GM12878 (cell line): ENCODE measurements at regions not wholly inside any gene's neighbourhood (a gene's known extent, or its start where the extent isn't known, plus 50 kb on each side); places are given as distances from the start of the nearest gene placed in this dataset.

Source experiments
- ATAC-seq: fragments of 200-7000 bp; cut with Tn5 transposase; 3 replicates; pipeline ENCODE4 v1.9.1; 2020; ENCODE audit warnings: mild to moderate bottlenecking, moderate library complexity
- BruUV-seq: library from RNA; stranded (reverse); fragments of 400-500 nt; replicated peaks from 2 replicates; lab custom pipeline; 2021; lab: Mats Ljungman, UMichigan
- CTCF ChIA-PET: fragments of 300-600 bp; sonication (Branson Sonifier 250); formaldehyde crosslinking; extraction: SDS; loops from one replicate; lab custom pipeline; 2021; ENCODE audit warnings: inconsistent platforms; lab: Yijun Ruan, JAX
- POLR2A ChIA-PET: fragments of 350-600 bp; formaldehyde crosslinking; extraction: SDS; loops from one replicate; lab custom pipeline; 2021; ENCODE audit warnings: inconsistent platforms; lab: Charles Lee
- RAD21 ChIA-PET: fragments of 300-600 bp; sonication (Branson Sonifier 250); formaldehyde crosslinking; loops from one replicate; lab custom pipeline; 2023; ENCODE audit warnings: antibody characterized with exemption; ENCODE audit not compliant: unreplicated experiment; lab: Charles Lee
- SMC1A ChIA-PET: fragments of 300-600 bp; sonication (Branson Sonifier 250); formaldehyde crosslinking; loops from one replicate; lab custom pipeline; 2023; ENCODE audit not compliant: unreplicated experiment, uncharacterized antibody; lab: Charles Lee
- DNase-seq: peaks from one replicate; pipeline ENCODE4 v3.0.0-alpha.2; 2011; ENCODE audit warnings: low read depth, low spot score
- FAIRE-seq: peaks from 3 replicates; lab custom pipeline; 2011; peaks lifted over from hg19 to GRCh38; lab: Jason Lieb, UNC
- H2AFZ ChIP-seq: 2 replicates; pipeline ENCODE4 v1.6.0; 2011; ENCODE audit warnings: low read depth, low read length, control low read depth; ENCODE audit not compliant: control insufficient read depth
- H3K27ac ChIP-seq: 2 replicates; pipeline ENCODE4 v1.5.1; 2011; ENCODE audit warnings: control low read depth; ENCODE audit not compliant: control insufficient read depth, insufficient read depth
- H3K27me3 ChIP-seq, 2 experiments: replicated peaks in 1 of 2; 2 replicates each; pipeline versions ENCODE4 v1.6.0 to v1.6.1; 2011; ENCODE audit warnings: low read length in 1 of 2; ENCODE audit not compliant: control insufficient read depth in 2 of 2, insufficient read depth in 2 of 2
- H3K36me3 ChIP-seq, 2 experiments: 2 replicates each; pipeline ENCODE4 v1.5.1; 2011; ENCODE audit warnings: low read length in 1 of 2; ENCODE audit not compliant: control insufficient read depth in 2 of 2, insufficient read depth in 2 of 2
- H3K4me1 ChIP-seq: 2 replicates; pipeline ENCODE4 v1.6.1; 2011; ENCODE audit warnings: mild to moderate bottlenecking, low read length, moderate library complexity, mixed read lengths; ENCODE audit not compliant: control insufficient read depth, insufficient read depth
- H3K4me2 ChIP-seq: 2 replicates; pipeline ENCODE4 v1.6.0; 2011; ENCODE audit warnings: control low read depth; ENCODE audit not compliant: control insufficient read depth, insufficient read depth
- H3K4me3 ChIP-seq: fragments of 200-600 bp; sonication (generic); 2 replicates; pipeline ENCODE4 v1.5.1; 2016
- H3K79me2 ChIP-seq: 2 replicates; pipeline ENCODE4 v1.6.0; 2011; ENCODE audit warnings: low read length; ENCODE audit not compliant: control insufficient read depth, insufficient read depth
- H3K9ac ChIP-seq: 2 replicates; pipeline ENCODE4 v1.8.0; 2011; ENCODE audit warnings: low read length, control low read depth, mixed read lengths; ENCODE audit not compliant: control insufficient read depth, insufficient read depth
- H3K9me3 ChIP-seq: replicated peaks from 3 replicates; pipeline ENCODE4 v1.5.1; 2011; ENCODE audit warnings: mild to moderate bottlenecking, low read length; ENCODE audit not compliant: control insufficient read depth, insufficient read depth
- H4K20me1 ChIP-seq: 2 replicates; pipeline ENCODE4 v1.6.0; 2011; ENCODE audit not compliant: control insufficient read depth, insufficient read depth
- ASH2L ChIP-seq: fragments of 300-600, 200-600 bp; sonication (generic); IDR thresholded peaks from 2 replicates; pipeline ENCODE4 v1.6.1; 2017; ENCODE audit warnings: low read depth, mild to moderate bottlenecking, borderline replicate concordance
- CHD4 ChIP-seq: fragments of 200-600 bp; sonication (generic); IDR thresholded peaks from 2 replicates; pipeline ENCODE4 v1.6.1; 2016; ENCODE audit warnings: mild to moderate bottlenecking
- EZH2 ChIP-seq: IDR thresholded peaks from 2 replicates; pipeline ENCODE4 v1.6.1; 2012; ENCODE audit warnings: low read depth, mild to moderate bottlenecking, control low read depth, inconsistent platforms, low read length, borderline replicate concordance; ENCODE audit not compliant: control insufficient read depth
- FOXM1 ChIP-seq: IDR thresholded peaks from 2 replicates; pipeline ENCODE4 v1.6.1; 2012; ENCODE audit warnings: low read depth, mild to moderate bottlenecking, inconsistent platforms, low read length, moderate library complexity
- JUND ChIP-seq: IDR thresholded peaks from 2 replicates; pipeline ENCODE4 v1.6.1; 2012; ENCODE audit warnings: low read depth, mild to moderate bottlenecking, low read length, improper control_type of control experiment, moderate library complexity
- NFYB ChIP-seq: IDR thresholded peaks from 2 replicates; pipeline ENCODE4 v1.6.1; 2011; ENCODE audit warnings: low read depth, mild to moderate bottlenecking, low read length, improper control_type of control experiment, moderate library complexity; ENCODE audit not compliant: insufficient read depth
- RELA ChIP-seq: fragments of 450-650 bp; IDR thresholded peaks from 2 replicates; pipeline ENCODE4 v1.8.0; 2014; ENCODE audit warnings: borderline replicate concordance; ENCODE audit not compliant: partially characterized antibody
- SREBF2 ChIP-seq: IDR thresholded peaks from 2 replicates; pipeline ENCODE4 v1.6.1; 2012; ENCODE audit warnings: mild to moderate bottlenecking, low read length
- TBL1XR1 ChIP-seq: IDR thresholded peaks from 2 replicates; pipeline ENCODE4 v1.6.1; 2012; ENCODE audit warnings: low read depth, low read length, improper control_type of control experiment
- ZNF217 ChIP-seq: fragments of 450-650 bp; IDR thresholded peaks from 2 replicates; pipeline ENCODE4 v1.6.1; 2017; ENCODE audit warnings: antibody characterized with exemption, mild to moderate bottlenecking
- ZNF24 ChIP-seq: fragments of 450-650 bp; IDR thresholded peaks from 2 replicates; pipeline ENCODE4 v1.6.1; 2017; ENCODE audit warnings: antibody characterized with exemption, mild to moderate bottlenecking
- WGBS: methylation state at CpG from one replicate; pipeline ENCODE4 v1.1.6; 2016; ENCODE audit warnings: low lambda C conversion rate; ENCODE audit not compliant: insufficient replicate concordance, insufficient coverage; ENCODE audit errors: missing lambda C conversion rate; 5-methylcytosine and 5-hydroxymethylcytosine counted together
- in situ Hi-C: fragments of 300-500 bp; cut with MboI; formaldehyde crosslinking; loops from 9 replicates; pipeline ENCODE4 v1.14.3; 2018; ENCODE audit warnings: mixed read lengths
- intact Hi-C: fragments of 100-400 bp; cut with micrococcal nuclease; formaldehyde crosslinking; loops from one replicate; pipeline ENCODE4 v1.14.2; 2022; ENCODE audit not compliant: unreplicated experiment
- TF ChIP-seq, protein P1 (sequence below): fragments of 450-650 bp; IDR thresholded peaks from 2 replicates; pipeline ENCODE4 v1.6.1; 2017; ENCODE audit warnings: mild to moderate bottlenecking, moderate library complexity

- H3K79me2 ChIP-seq = no peaks in the 10 kb centered on the region
- no peaks in the 10 kb centered on the region for H3K36me3 ChIP-seq
- ChIA-PET SMC1A (interaction anchor here (0.9 kb wide), 1 partner anchor 662 kb away, joined by 3 read pairs; no protein-coding TSS in a partner anchor), POLR2A (no interaction called here), CTCF (no interaction called here), RAD21 (no interaction called here)
- DNase-seq (no peak), FAIRE-seq (no peak), ATAC-seq (no peak)
- no peaks in the 10 kb centered on the region for H4K20me1 ChIP-seq
- H3K27ac ChIP-seq = no peak overlapping the region
- in situ Hi-C loops (no loop called here), intact Hi-C loops (no loop called here)
- no peak overlapping the region for H2AFZ ChIP-seq
- H3K27me3 ChIP-seq = no peaks in the 10 kb centered on the region
- H3K4me2 ChIP-seq = no peak overlapping the region
- no peak overlapping the region for H3K4me3 ChIP-seq
- TF ChIP-seq CHD4 = no peak
- no peak for TF ChIP-seq ZNF217
- TF ChIP-seq, protein P1, sequence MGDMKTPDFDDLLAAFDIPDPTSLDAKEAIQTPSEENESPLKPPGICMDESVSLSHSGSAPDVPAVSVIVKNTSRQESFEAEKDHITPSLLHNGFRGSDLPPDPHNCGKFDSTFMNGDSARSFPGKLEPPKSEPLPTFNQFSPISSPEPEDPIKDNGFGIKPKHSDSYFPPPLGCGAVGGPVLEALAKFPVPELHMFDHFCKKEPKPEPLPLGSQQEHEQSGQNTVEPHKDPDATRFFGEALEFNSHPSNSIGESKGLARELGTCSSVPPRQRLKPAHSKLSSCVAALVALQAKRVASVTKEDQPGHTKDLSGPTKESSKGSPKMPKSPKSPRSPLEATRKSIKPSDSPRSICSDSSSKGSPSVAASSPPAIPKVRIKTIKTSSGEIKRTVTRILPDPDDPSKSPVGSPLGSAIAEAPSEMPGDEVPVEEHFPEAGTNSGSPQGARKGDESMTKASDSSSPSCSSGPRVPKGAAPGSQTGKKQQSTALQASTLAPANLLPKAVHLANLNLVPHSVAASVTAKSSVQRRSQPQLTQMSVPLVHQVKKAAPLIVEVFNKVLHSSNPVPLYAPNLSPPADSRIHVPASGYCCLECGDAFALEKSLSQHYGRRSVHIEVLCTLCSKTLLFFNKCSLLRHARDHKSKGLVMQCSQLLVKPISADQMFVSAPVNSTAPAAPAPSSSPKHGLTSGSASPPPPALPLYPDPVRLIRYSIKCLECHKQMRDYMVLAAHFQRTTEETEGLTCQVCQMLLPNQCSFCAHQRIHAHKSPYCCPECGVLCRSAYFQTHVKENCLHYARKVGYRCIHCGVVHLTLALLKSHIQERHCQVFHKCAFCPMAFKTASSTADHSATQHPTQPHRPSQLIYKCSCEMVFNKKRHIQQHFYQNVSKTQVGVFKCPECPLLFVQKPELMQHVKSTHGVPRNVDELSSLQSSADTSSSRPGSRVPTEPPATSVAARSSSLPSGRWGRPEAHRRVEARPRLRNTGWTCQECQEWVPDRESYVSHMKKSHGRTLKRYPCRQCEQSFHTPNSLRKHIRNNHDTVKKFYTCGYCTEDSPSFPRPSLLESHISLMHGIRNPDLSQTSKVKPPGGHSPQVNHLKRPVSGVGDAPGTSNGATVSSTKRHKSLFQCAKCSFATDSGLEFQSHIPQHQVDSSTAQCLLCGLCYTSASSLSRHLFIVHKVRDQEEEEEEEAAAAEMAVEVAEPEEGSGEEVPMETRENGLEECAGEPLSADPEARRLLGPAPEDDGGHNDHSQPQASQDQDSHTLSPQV = no peak
- no peak for TF ChIP-seq ASH2L
- TF ChIP-seq SREBF2 = no peak
- no peak for TF ChIP-seq TBL1XR1
- TF ChIP-seq RELA = no peak
- no peak for TF ChIP-seq NFYB
- no peak for TF ChIP-seq ZNF24
- TF ChIP-seq FOXM1 = no peak
- TF ChIP-seq JUND = no peak
- TF ChIP-seq EZH2 = no peak
- H3K4me1 ChIP-seq = no peaks in the 10 kb centered on the region
- H3K9ac ChIP-seq = no peak overlapping the region
- 0% methylated on average over 1 of the region's 1 CpG for WGBS
- no TSS peak for BruUV-seq
- no peaks in the 10 kb centered on the region; the same call in 2 of the 3 replicates for H3K9me3 ChIP-seq
Measured at GRCh38 chr9:90991953-90992352, 190.3 kb downstream of the SYK start.
